SK-N-SH (cell line): ENCODE measurements at regions not wholly inside any gene's neighbourhood (a gene's known extent, or its start where the extent isn't known, plus 50 kb on each side); places are given as distances from the start of the nearest gene placed in this dataset.

Experiments used
- CTCF ChIA-PET: fragments of 300-600, 350-600 bp; formaldehyde crosslinking; extraction: SDS; loops from one replicate; lab custom pipeline; 2021; lab: Yijun Ruan, JAX
- POLR2A ChIA-PET: fragments of 350-600 bp; sonication (Branson Sonifier 250); formaldehyde crosslinking; extraction: SDS; loops from one replicate; lab custom pipeline; 2020; ENCODE audit warnings: antibody characterized with exemption, inconsistent platforms; lab: Yijun Ruan, JAX
- DNase-seq: peaks from one replicate; pipeline ENCODE4 v3.0.0; 2012
- H2AFZ ChIP-seq: fragments of 200-600 bp; sonication (generic); 2 replicates; pipeline ENCODE4 v1.8.1; 2016; ENCODE audit warnings: antibody characterized with exemption, mild to moderate bottlenecking, low read depth
- H3F3A ChIP-seq: fragments of 200-600 bp; sonication (generic); replicated peaks from 2 replicates; pipeline ENCODE3; 2016; ENCODE audit warnings: antibody characterized with exemption, mild to moderate bottlenecking; ENCODE audit not compliant: insufficient read depth
- H3K27ac ChIP-seq, 2 experiments: fragments of 200-500 bp in 1 of 2; fragments of 200-600 bp in 1 of 2; sonication (Bioruptor generic) in 1 of 2; sonication (generic), shearing (Covaris generic) in 1 of 2; 2 replicates each; pipeline versions ENCODE4 v1.5.1 to v1.6.1; 2014 to 2016; ENCODE audit warnings: low read depth in 2 of 2, inconsistent platforms in 1 of 2, low read length in 1 of 2, mild to moderate bottlenecking in 1 of 2, mixed read lengths in 1 of 2
- H3K27me3 ChIP-seq: fragments of 200-600 bp; sonication (generic), shearing (Covaris generic); 2 replicates; pipeline ENCODE4 v1.6.1; 2016; ENCODE audit warnings: mixed run types; ENCODE audit not compliant: insufficient read depth
- H3K36me3 ChIP-seq, 2 experiments: fragments of 200-500 bp in 1 of 2; fragments of 200-600 bp in 1 of 2; sonication (Bioruptor generic) in 1 of 2; sonication (generic) in 1 of 2; replicated peaks in 1 of 2; 2 replicates each; pipeline versions ENCODE3 to v1.5.1; 2014 to 2016; ENCODE audit warnings: low read length in 1 of 2, mild to moderate bottlenecking in 1 of 2; ENCODE audit not compliant: insufficient read depth in 2 of 2, control insufficient read depth in 1 of 2
- H3K4me1 ChIP-seq, 2 experiments: fragments of 200-500 bp in 1 of 2; fragments of 200-600 bp in 1 of 2; sonication (Bioruptor generic) in 1 of 2; sonication (generic), shearing (Covaris generic) in 1 of 2; 2 replicates each; pipeline versions ENCODE4 v1.5.1 to v1.6.1; 2014 to 2016; ENCODE audit warnings: low read depth in 1 of 2, low read length in 1 of 2, mixed run types in 1 of 2; ENCODE audit not compliant: insufficient read depth in 2 of 2, control insufficient read depth in 1 of 2
- H3K4me2 ChIP-seq: fragments of 200-600 bp; sonication (generic), shearing (Covaris generic); 2 replicates; pipeline ENCODE4 v1.6.1; 2017; ENCODE audit warnings: mixed run types
- H3K4me3 ChIP-seq, 2 experiments: fragments of 200-500 bp in 1 of 2; fragments of 200-600 bp in 1 of 2; sonication (Bioruptor generic) in 1 of 2; sonication (generic), shearing (Covaris generic) in 1 of 2; 2 replicates each; pipeline versions ENCODE4 v1.5.1 to v1.8.1; 2014 to 2016; ENCODE audit warnings: low read depth in 2 of 2, inconsistent platforms in 1 of 2, low read length in 1 of 2, mild to moderate bottlenecking in 1 of 2, mixed read lengths in 1 of 2, moderate library complexity in 1 of 2
- H3K79me2 ChIP-seq: fragments of 200-600 bp; sonication (generic); 2 replicates; pipeline ENCODE4 v1.8.1; 2017; ENCODE audit warnings: mild to moderate bottlenecking; ENCODE audit not compliant: insufficient read depth
- H3K9ac ChIP-seq: fragments of 200-600 bp; sonication (generic); 2 replicates; pipeline ENCODE4 v1.6.1; 2017; ENCODE audit warnings: mixed run types
- H3K9me2 ChIP-seq: fragments of 200-600 bp; sonication (generic); 2 replicates; pipeline ENCODE4 v1.6.1; 2017; ENCODE audit warnings: mixed run types
- H3K9me3 ChIP-seq: fragments of 200-600 bp; sonication (generic); 2 replicates; pipeline ENCODE4 v1.6.1; 2017; ENCODE audit warnings: mixed run types, mild to moderate bottlenecking, moderate library complexity
- H4K20me1 ChIP-seq: fragments of 200-600 bp; sonication (generic); 2 replicates; pipeline ENCODE4 v1.6.1; 2017; ENCODE audit warnings: mild to moderate bottlenecking, mixed run types; ENCODE audit not compliant: insufficient read depth
- CHD2 ChIP-seq: fragments of 150-350 bp; IDR thresholded peaks from 2 replicates; pipeline ENCODE4 v1.6.1; 2018; ENCODE audit warnings: low read length; ENCODE audit not compliant: partially characterized antibody
- ELF1 ChIP-seq: IDR thresholded peaks from 2 replicates; pipeline ENCODE4 v1.4.0; 2012
- EP300 ChIP-seq, 2 experiments: IDR thresholded peaks; 2 replicates each; pipeline versions ENCODE4 v1.4.0 to v1.6.1; 2012; ENCODE audit warnings: borderline replicate concordance in 1 of 2, low read depth in 1 of 2, low read length in 1 of 2
- FOSL2 ChIP-seq: IDR thresholded peaks from 2 replicates; pipeline ENCODE4 v1.4.0; 2012; ENCODE audit warnings: low read depth, mild to moderate bottlenecking, moderate library complexity, borderline replicate concordance
- GABPA ChIP-seq: IDR thresholded peaks from 2 replicates; pipeline ENCODE4 v1.4.0; 2012; ENCODE audit warnings: low read depth, mild to moderate bottlenecking
- JUND ChIP-seq: IDR thresholded peaks from 2 replicates; pipeline ENCODE4 v1.4.0; 2012
- MAX ChIP-seq: IDR thresholded peaks from 2 replicates; pipeline ENCODE4 v1.4.0; 2012; ENCODE audit warnings: low read depth
- MXI1 ChIP-seq: IDR thresholded peaks from 2 replicates; pipeline ENCODE4 v1.6.1; 2012; ENCODE audit warnings: mild to moderate bottlenecking, low read depth, low read length, improper control_type of control experiment
- NFIC ChIP-seq: IDR thresholded peaks from 2 replicates; pipeline ENCODE4 v1.4.0; 2012; ENCODE audit warnings: borderline replicate concordance
- NRF1 ChIP-seq: IDR thresholded peaks from 2 replicates; pipeline ENCODE4 v1.6.1; 2012; ENCODE audit warnings: low read depth, mild to moderate bottlenecking, low read length
- RAD21 ChIP-seq: IDR thresholded peaks from 2 replicates; pipeline ENCODE4 v1.6.1; 2012; ENCODE audit warnings: mild to moderate bottlenecking, low read length
- RCOR1 ChIP-seq: fragments of 150-350 bp; IDR thresholded peaks from 2 replicates; pipeline ENCODE4 v1.6.1; 2017; ENCODE audit warnings: antibody characterized with exemption, low read length
- REST ChIP-seq: IDR thresholded peaks from 2 replicates; pipeline ENCODE4 v1.6.1; 2012; ENCODE audit warnings: mild to moderate bottlenecking, low read depth, low read length, moderate library complexity
- SMC3 ChIP-seq: IDR thresholded peaks from 2 replicates; pipeline ENCODE4 v1.6.1; 2012; ENCODE audit warnings: low read depth, low read length, improper control_type of control experiment
- TAF1 ChIP-seq: IDR thresholded peaks from 2 replicates; pipeline ENCODE4 v1.6.1; 2012; ENCODE audit warnings: low read depth, mild to moderate bottlenecking, low read length, moderate library complexity, borderline replicate concordance
- TEAD4 ChIP-seq: IDR thresholded peaks from 2 replicates; pipeline ENCODE4 v1.4.0; 2012; ENCODE audit warnings: mild to moderate bottlenecking, borderline replicate concordance; ENCODE audit not compliant: insufficient read depth
- USF1 ChIP-seq: IDR thresholded peaks from 2 replicates; pipeline ENCODE4 v1.4.0; 2012; ENCODE audit warnings: low read depth, borderline replicate concordance
- USF2 ChIP-seq: fragments of 150-350 bp; IDR thresholded peaks from 2 replicates; pipeline ENCODE4 v1.6.1; 2017; ENCODE audit warnings: antibody characterized with exemption, low read length, low read depth, borderline replicate concordance
- WGBS: methylation state at CpG from one replicate; pipeline ENCODE4 v1.1.6; 2017; ENCODE audit warnings: low lambda C conversion rate; 5-methylcytosine and 5-hydroxymethylcytosine counted together
- TF ChIP-seq, protein P1 (sequence below): IDR thresholded peaks from 2 replicates; pipeline ENCODE4; 2012

GRCh38 chr12:124682425-124683151 lies 115.2 kb upstream of the NCOR2 start:
- H3K9me3 ChIP-seq: no peaks in the 10 kb centered on the region
- H4K20me1 ChIP-seq: no peaks in the 10 kb centered on the region
- H3K9ac ChIP-seq: no peak overlapping the region
- CTCF ChIA-PET: interaction anchor here (0.8 to 1.6 kb wide), 5 partner anchors 20 to 650 kb away, joined by 3 to 7 read pairs (median 3); no protein-coding TSS in a partner anchor
- H3K27me3 ChIP-seq: no peaks in the 10 kb centered on the region
- DNase-seq: no peak
- WGBS: 94% methylated on average over 16 of the region's 17 CpGs
- no peaks in the 10 kb centered on the region for H3K36me3 ChIP-seq
- peak overlapping the region; percentile 60 to 72; a peak in 2 of 4 replicates for H3K27ac ChIP-seq
- no peaks in the 10 kb centered on the region for H3K79me2 ChIP-seq
- peaks cover 41% of the 10 kb centered on the region for H3F3A ChIP-seq
- H2AFZ ChIP-seq: no peak overlapping the region
- no peak for TF ChIP-seq TEAD4
- TF ChIP-seq REST: no peak
- no peak for TF ChIP-seq NRF1
- TF ChIP-seq SMC3: no peak
- TF ChIP-seq EP300 (IDR thresholded peaks at IDR 0.05; ENCODE audit: borderline replicate concordance in 1 of 2, low read depth in 1 of 2, low read length in 1 of 2): no peak
- TF ChIP-seq ELF1: no peak
- no peak for TF ChIP-seq CHD2
- TF ChIP-seq, protein P1, sequence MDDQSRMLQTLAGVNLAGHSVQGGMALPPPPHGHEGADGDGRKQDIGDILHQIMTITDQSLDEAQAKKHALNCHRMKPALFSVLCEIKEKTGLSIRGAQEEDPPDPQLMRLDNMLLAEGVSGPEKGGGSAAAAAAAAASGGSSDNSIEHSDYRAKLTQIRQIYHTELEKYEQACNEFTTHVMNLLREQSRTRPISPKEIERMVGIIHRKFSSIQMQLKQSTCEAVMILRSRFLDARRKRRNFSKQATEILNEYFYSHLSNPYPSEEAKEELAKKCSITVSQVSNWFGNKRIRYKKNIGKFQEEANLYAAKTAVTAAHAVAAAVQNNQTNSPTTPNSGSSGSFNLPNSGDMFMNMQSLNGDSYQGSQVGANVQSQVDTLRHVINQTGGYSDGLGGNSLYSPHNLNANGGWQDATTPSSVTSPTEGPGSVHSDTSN: no peak
- no peak for TF ChIP-seq NFIC
- TF ChIP-seq GABPA: no peak
- no peak for TF ChIP-seq FOSL2
- TF ChIP-seq TAF1: no peak
- no peak for TF ChIP-seq MAX
- no peak for TF ChIP-seq JUND
- TF ChIP-seq RAD21: no peak
- TF ChIP-seq USF1: no peak
- TF ChIP-seq USF2: no peak
- no peak for TF ChIP-seq MXI1
- no peak for TF ChIP-seq RCOR1
- H3K4me3 ChIP-seq: no peak overlapping the region
- H3K4me1 ChIP-seq: peaks cover 28 to 57% of the 10 kb centered on the region in 2 experiments
- no peaks in the 10 kb centered on the region for H3K9me2 ChIP-seq
- 0 out of 2 replicates have a peak overlapping the region, but pooled peaks have one; percentile 59 for H3K4me2 ChIP-seq
- POLR2A ChIA-PET: interaction anchor here (0.8 kb wide), 1 partner anchor 38 kb away, joined by 4 read pairs; no protein-coding TSS in a partner anchor
